GM18517 (cell line): ENCODE measurements at regions not wholly inside any gene's neighbourhood (a gene's known extent, or its start where the extent isn't known, plus 50 kb on each side); places are given as distances from the start of the nearest gene placed in this dataset.
"Not testable (repeated sequence)": the region's sequence is repeated elsewhere in the genome, so short reads cannot be mapped to it uniquely, and the experiment has no call there.

Source experiments
- ATAC-seq: cut with Tn5 transposase; IDR thresholded peaks from one replicate; pipeline ENCODE4 v1.9.1; 2021; ENCODE audit warnings: mild to moderate bottlenecking, moderate library complexity; ENCODE audit not compliant: unreplicated experiment

DNA sequence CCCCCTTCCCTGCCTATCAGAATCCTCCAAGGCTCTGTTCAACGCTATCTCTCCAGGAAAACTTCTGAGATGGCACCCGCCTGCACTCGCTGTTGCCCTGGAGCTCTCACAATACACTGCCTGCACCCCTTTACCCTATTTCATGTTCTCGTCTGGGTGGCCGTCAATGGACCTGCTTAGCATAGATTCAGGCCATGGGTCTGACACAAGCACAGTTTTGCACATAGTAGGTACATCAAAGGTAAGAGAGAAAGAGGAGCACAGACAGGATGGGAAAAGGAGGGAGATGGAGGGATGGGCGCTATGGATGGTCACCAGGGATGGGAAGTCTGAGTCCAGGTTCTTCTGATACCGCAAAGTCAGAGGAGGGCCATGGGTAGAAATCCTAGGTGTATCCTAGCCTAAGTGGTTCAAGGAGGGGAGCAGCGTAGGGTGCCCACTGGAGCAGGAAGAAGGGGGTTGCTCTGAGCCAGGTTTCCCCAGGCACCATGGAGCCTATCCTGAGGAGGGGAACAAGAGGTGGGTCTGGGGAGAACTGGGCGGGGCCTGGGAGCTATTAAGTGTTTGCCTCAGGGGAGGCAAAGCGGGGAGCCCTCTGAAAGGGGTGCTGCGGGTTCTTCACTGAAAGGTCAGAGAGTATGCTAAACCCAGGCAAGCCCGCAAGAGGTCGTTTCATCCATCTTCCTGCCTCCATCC, 89.3 kb downstream of the MRPL14 start:
- no peak for ATAC-seq

DNA sequence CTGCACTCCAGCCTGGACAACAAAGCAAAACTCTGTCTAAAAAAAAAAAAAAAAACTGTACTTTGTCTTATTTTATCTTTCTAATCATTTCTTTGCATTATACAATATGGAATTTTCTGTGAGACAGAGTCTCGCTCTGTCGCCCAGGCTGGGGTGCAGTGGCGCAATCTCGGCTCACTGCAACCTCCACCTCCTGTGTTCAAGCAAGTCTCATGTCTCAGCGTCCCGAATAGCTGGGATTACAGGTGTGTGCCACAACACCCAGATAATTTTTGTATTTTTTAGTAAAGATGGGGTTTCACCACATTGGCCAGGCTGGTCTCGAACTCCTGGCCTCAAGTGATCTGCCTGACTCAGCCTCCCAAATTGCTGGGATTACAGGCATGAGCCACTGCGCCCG, 90.0 kb downstream of the MRPL14 start:
- not testable (repeated sequence) for ATAC-seq

DNA sequence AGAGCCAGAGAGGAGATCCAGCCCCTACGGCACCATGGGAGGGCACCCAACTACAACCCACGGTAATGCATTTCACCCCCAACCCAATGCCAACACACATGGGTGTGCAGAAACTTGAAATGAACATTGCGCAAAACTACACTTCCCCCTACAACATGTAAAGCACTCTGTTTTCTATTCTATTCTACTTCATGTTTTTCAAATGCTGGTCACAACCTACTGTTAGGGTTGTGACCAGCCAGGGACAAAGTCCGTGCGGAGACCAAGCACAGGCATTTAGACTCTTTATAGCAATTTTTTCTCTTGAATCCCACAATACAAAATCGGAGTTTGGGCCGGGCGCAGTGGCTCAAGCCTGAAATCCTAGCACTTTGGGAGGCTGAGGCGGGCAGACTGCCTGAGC, 90.6 kb downstream of the MRPL14 start:
- no peak for ATAC-seq

- ATAC-seq, result no peak
Measured at GRCh38 chr6:44036196-44036595, 91.1 kb downstream of the MRPL14 start.

GRCh38 chr6:44035621-44036020, 91.6 kb downstream of the MRPL14 start:
- ATAC-seq, result no peak

DNA sequence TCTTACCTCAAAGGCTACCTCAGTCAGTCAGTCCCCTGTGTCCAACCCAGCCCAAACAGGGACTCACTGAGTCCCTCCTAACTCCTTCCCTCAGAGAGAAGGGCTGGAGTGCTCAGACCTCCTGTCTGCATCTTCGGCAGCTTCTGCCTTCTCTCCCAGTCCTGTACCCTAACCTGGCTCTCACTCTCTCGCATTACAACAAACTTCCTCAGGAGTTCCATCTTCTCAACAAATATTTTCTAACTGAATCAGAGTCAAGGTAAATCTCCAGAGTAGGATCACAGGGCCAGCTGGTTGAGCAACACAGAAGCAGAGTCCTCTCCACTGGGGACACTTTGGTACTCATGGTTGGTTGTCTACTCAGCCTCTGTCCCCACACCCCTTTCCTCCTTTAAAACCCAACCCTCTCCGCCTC, 92.3 kb downstream of the MRPL14 start:
- no peak for ATAC-seq

DNA sequence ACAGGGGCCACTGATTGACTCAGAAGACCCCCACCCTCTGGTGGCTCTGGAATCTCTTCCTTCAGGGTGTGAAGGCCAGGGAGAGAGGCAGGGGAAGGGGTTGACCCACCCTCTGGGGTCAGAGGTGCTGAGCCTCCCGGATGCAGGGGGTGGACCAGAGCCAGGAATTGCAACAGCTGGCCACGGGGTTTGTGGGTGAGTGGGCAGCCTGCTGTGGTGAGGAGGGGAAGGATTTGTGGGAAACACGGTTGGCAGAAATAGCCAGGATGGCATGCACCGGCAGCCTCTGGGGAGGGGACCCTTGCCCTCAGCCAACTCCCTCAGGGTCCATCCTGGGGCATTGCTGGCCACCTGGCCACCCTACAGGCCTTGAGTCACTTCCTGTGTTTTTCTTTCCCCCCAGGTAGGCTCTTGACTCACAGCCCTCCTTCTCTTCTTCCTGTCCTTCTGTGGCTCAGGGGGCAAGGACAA, 92.8 kb downstream of the MRPL14 start:
- no peak for ATAC-seq

GRCh38 chr6:44030812-44031454, 96.3 kb downstream of the MRPL14 start:
- ATAC-seq, result no peak

- no peak for ATAC-seq
Measured at GRCh38 chr6:44029444-44030185, 97.6 kb downstream of the MRPL14 start.

DNA sequence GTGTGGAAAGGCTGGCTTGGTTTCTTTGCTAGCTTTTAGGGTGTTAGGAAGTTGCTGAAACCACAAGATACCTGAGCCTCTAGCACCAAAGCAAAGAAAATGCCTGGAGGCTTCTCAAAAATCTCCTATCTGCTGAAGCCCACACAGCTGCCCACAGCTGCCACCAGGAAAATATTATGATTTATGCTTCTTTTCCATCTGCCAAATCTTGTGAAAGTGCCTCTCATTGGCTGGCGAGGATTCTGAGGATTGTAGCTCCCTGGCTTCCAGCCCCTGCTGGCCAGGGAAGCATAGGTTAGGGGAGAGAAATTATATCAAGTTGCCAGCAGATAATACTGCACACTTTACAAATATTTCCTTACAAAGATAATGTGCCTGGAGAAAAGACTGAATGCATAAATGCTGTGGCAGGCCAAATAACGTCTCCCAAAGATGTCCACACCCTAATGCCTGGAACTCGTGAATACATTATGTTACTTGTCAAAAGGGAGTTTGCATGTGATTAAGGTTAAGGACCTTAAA, 98.4 kb downstream of the MRPL14 start:
- no peak for ATAC-seq

GRCh38 chr6:44025226-44025625, 102.0 kb downstream of the MRPL14 start:
- no peak for ATAC-seq

- ATAC-seq, result no peak
Measured at GRCh38 chr6:44024574-44025219, 102.6 kb downstream of the MRPL14 start.

GRCh38 chr6:44023586-44024454, 103.4 kb downstream of the MRPL14 start:
- no peak for ATAC-seq

- no peak for ATAC-seq
Measured at GRCh38 chr6:44022671-44023352, 104.4 kb downstream of the MRPL14 start.

GRCh38 chr6:44022296-44022661, 105.0 kb downstream of the MRPL14 start:
- ATAC-seq, result no peak

DNA sequence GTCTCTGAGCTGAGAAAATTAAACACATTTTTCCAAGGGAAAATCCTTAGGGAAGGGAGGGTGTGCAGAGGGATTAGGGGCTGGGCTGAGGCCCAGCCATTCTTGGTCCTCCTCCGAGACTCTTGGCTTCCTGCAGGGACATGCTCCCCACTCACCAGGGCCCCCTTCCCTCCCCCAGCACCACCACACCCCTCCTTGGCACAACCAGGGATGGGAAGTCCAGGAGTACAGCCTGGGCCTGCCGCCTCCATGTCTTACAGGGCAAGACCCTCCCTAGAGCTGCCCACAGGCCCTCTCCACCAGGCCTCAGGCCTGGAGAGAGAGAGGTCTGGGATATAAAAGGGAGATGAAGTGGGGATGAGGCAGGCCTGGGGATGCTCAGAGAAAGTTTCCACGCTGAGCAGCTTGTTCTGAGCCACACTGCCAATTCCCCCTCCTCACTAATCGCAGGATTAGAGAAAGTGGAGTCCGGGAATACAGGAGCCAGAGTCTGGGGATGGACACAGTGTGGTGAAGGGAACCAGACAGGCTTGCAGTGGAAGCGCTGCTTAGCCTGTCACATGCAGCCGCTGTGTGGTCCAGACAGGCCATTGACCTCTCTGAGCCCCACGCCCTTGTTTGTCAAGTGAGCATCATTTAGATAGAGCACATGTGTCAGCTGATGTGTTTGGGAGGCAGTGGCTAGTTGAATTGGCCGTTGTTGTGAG, 105.5 kb downstream of the MRPL14 start:
- no peak for ATAC-seq

DNA sequence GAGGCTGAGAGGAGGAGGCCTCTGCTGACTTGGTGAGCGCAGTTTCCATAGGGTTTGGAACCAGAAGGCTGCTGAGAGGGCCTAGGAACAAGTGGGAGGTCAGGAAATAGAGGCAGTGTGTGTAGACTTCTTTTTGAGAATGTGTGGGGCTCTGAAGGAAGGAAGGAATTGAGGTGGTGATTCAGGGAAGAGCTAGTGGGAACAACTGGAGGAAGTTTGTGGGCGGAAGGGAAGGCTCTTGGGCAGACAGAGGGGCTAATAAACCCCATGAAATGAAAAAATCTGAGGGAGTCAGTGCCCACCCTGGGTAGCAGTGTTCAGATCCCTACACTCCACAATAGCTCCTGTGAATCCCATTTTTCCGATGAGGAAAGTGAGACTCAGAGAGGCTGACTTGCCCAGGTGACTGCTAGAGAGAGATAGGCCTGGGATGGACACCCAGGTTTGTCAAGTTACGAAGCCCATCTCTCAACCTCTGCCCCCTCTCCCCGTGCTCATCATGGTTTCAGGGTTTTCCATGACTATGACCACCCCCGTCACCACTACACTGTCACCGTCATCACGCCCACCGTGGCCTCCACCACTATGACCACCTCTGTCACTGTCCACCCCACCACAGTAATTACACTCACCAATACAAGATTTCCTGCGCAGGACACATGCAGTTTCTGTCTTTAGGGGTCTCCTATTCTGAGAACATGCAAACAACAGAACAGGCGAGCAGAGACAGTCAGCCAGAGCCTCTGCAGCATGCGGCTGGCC, 106.4 kb downstream of the MRPL14 start:
- ATAC-seq, result no peak

DNA sequence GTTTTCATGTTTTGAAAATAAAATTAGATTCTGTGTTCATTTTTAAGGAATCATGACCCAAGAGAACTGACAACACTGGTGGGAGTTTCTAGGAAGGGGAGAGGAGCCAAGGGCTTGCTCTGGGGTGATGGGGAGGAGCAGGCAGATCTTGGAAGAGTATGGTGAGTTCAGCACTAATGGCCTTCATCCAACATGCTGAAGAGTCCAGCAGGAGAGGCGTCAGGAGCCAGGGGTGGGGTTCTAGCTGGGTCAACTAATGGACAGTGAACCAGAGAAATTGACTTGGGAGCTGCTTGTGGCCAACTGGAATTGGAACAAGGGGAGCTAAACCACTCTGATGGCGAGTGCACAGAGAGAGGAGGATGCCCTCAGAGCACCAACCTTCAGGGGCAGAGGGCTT, 107.1 kb downstream of the MRPL14 start:
- ATAC-seq, result no peak
